CD4-positive, alpha-beta T cell treated with Interleukin-4 for 1 hour (primary cell): ENCODE measurements at regions not wholly inside any gene's neighbourhood (a gene's known extent, or its start where the extent isn't known, plus 50 kb on each side); places are given as distances from the start of the nearest gene placed in this dataset.
A peak's percentile ranks its signal among the peaks of the same experiment; 100 is the strongest.

Experiments
- DNase-seq, 2 donors: peaks; one replicate each; pipeline ENCODE4 v3.0.0-alpha.2; 2020 to 2022

DNA sequence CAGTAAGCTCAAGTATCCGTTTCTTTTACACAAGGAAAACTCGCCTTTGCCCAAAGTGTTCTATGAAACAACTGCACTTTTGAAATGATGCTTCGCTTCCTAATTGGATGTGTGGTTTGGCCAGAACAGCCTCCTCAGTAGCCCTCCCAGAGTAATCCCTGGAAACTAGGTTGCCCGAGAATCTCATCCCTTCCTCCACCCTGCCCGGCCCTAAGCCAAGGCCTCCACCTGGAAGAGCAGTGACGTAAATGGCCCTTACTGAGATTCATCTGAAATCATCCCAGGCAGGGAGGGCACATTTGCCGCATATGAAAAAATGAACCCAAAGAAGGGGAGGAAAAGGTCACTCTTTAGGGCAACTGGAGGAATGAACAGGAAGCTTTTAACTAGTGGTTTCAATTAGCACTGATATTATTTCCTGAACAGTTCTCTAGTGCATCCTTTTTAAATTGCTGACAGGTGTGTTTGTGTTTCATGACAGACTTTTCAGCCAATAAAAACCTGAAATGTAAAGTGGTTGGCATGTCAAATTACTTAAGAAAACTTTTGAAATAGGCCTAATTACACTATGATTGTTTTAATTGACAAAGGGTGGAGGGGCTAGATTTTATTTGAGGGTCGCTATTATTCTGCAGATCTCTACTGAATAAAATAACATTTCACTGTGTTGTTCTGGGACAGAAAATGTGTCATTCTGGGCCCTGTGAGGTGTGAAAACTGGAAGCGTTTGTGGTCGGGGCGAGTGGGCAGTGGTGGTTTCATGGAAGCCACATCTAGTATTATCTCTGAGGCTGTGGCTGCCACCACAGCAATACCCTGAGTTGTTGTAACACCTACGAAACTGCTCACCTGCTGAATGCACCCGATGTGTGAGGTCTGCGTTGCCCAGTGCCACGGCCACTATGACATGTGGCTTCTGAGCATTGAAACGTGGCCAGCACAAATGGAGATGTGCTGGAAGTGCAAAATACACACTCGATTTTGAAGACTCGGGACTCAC lies 112.1 kb downstream of the ZIC5 start:
- peak; percentile 25 to 42 for DNase-seq

DNA sequence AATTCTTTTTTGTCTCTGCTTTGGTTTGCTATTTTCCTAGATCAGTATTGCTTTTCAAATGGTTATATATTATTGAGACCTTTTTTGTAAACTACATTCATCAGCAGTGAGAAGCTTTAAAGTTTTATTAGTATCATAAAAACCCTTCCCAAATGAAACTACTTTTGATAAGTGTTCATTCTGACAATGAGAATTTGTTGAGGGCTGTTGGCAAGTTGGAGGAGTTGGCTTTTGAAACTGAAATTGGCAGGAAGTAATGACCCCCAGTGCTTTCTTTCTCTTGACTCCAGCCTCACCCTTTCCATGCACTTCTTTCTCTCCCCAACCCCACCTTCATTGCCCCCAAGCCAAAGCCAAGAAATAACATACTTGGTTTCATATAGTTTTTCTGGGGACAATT lies 113.8 kb downstream of the ZIC5 start:
- DNase-seq, result no peak

DNA sequence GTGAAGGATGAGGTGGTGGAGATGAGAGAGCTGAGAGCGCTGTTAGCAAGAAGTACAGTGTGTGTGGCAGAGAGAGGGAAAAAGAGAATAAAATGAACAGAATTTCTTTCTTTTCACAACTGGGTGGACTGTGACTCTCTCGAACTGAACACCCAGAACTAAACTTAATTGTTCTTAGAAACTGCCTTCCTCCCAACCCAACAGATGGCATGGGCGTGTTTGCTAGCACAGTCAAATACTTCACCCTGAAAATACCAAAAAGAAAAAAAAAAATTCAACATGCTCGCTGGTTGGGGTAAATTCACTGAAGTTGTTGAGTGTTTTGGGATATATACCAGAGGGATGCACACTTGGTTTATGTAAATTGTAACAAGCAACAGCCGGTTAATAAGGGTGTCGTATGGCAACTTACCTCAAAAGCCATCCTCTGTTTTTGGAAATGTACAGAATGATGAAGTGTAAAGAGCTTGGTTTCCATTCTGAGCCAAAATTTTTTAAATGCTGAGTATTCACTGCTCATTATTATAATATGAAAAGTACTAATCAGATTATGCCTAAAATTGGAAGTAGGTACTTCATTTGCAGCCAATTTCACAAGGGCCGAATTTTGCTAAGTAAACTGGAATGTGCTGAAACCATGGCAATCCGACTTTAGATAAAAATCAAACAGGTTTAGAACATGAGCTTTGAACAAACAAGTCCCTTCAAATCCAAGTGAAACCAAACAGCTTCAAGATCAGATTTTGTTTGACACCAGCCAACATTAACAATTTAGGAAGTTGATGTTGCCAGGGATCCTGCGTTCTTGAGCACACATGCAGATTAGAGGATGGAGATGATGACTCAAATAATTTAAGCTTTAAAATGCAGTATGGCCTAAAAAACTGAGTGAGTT lies 115.8 kb downstream of the ZIC5 start:
- DNase-seq, result no peak

DNA sequence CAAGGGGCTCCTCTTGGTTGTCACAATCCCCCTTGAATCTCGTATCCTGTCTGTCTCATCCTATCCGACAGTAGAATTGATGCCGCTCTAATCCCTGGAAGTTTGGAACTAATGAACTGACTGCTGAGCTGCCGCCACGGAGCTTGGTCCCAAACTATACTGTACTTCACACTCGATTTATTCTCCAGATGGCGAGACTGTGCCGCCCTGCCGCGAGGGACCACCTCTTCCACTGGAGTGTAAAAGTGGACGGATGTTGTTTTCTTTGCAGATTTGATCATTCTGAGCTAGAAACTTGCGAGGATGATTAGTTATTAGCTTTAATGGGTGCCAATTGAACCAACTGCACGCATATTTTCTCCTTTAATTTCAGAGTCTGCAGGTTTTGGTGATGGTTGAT lies 117.2 kb downstream of the ZIC5 start:
- no peak for DNase-seq

DNA sequence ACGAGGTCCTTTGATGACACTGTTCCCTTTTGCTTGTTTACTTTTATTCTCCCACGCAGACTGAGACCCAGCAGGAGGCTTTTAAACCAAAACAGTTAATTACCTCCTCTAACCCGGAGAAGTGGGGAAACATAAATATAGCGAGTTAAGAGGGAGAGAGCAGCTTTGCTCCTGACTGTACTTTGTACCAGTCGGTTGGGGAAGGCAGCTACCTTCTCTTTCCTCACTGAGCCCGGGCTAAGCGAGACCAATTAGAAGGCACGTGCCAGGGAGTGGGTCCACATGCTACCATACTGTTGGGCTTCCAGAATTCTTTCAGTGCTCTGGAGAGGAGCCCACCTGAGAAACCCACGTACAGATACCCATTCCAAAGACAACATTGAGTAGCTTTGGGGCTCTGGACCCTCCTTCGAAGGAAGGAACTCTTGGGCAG lies 124.2 kb downstream of the ZIC5 start:
- DNase-seq, result no peak

DNA sequence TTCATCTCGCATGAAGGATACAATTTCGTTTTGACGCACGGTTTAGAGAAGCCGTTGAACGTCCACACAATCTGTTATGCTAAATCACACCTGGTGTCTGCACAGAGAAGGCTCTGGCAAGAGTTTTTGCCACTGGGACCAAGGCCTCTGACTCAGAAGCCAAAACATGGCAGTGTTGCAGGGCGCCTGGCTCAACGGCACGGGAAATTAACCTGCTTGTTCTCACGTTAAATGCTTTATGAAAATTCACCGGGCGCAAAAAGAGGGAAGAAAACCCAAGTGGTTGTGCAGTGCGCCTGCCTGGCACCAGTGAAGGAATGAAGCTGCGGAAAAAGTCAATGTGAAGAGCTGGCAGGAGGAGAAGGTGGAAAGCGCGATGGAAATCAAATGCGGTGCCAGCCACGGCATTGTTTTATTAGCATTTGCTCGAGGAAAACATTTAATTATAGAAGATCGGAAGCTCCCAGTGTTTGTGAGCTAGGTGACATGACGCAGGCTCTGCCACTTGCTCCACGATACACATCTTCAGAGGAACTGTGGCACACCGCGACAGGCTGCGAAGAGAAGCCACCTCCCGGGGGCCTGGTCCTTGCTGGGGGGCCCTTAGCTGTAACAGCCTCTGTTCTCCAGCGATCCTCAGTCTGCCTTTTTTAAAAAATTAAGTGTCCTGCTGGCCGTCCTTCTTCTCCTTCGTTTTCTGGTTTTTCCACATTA lies 126.2 kb downstream of the ZIC5 start:
- DNase-seq, result no peak

DNA sequence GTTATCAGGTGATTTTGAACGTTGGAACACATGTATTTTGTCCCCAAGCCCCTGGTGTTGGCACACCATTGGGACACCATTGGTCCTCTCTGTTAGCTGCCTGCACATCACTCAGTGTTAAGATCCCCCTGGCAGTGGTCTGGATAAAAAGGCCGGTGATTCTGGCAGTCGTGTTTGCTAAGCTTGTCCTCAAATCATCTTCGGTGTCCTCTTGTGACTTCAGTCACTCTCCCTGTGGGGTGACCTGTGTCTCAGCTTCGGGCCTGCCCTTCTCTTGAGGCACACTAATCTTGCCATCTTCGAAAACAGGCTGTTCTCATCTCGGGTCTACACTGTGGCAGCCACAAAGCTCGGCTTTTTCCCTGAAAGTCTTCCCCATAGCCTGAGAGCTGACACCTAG lies 127.1 kb downstream of the ZIC5 start:
- DNase-seq, result no peak

DNA sequence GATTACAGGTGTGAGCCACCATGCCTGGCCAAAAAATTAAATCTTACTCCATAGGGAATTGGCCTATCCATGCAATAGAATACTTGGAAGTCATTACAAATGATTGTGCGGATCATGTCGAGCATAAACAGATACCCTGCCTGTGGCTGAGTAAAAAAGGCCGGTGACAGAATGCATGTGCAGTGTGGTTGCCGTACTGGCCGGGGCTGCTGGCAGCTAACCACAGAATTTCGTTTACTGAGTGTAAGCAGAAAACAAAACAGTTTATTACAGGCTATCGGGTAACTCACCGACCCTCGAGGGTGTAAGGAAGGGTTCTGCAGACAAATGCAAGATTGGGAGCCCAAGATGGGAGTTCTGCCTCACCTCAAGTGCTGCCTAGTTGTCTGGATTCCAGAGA lies 127.7 kb downstream of the ZIC5 start:
- DNase-seq, result no peak

DNA sequence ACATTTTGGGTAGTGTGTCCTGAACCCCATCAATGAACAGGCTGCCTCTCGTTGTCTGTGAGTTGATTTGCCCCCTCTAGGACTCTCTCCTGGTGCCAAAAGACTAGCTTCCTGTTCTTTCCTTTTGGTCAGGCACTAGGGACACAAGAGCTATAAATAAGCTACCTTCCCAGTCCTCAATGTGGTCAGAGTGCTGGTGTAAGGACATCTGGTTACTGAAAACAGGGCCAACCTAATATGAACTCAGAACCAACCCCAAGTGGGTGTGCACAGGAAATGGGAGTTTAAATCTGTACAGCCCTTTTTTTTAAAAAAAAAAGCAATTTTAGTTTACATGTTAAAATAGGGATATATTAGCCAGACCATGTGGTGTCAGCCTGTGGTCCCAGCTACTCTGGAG lies 129.2 kb downstream of the ZIC5 start:
- no peak for DNase-seq

DNA sequence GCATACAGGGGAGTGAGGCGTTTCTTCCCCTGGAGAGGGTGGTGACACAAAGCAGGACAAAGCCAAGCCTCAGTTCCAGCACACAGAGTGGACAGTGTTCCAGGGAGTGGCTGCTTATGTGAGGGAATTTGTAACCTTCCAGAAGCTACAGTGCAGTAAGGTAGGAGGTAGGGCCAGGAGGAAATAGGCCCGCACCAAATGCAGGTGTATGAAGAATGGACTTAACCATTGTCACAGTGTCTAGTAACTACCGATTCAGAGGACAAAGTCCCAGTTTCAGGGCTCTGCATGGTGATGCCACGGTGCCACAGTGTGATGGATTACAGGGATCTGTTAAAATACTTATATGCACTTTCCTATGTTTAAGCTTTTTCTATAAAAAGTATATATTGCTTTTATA lies 135.3 kb downstream of the ZIC5 start:
- no peak for DNase-seq

DNA sequence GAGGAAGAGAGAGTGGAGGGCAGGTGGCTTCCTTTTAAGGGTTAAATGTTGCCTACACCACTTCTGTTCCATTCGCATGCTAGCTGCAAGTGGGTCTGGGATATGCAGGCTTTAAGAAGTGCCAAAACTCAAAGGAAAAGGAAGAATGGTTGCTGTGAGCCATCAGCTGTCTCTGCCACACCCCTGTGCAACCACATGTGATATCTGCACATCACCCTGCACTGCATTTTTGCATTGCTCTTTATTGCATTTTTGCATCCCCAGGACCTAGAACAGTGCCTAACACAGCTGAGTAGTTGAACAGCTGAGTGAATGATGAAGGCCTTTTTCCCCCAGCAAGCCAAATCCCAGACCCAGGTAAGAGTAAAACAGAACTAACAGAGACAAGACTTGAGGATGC lies 136.1 kb downstream of the ZIC5 start:
- DNase-seq, result no peak

DNA sequence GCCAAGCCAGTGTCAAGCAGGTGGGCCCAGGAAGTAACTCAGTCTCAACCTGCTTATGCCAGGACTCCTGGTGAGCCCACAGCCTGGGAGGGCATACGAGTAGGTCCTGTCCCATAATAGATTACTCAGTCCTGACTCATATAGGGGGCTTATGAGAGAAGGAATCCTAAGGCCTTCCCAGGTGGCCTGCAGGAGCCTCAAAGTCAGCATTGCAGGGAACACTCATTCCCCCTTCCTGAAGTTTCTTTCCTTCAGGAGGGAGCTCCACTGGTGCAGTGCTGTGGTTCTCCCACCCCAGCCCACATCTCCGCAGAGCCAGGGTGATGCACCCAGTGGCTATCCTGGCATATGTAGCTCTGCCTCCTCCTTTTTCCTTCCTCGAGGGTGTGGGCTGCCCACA lies 137.3 kb downstream of the ZIC5 start:
- no peak for DNase-seq

DNA sequence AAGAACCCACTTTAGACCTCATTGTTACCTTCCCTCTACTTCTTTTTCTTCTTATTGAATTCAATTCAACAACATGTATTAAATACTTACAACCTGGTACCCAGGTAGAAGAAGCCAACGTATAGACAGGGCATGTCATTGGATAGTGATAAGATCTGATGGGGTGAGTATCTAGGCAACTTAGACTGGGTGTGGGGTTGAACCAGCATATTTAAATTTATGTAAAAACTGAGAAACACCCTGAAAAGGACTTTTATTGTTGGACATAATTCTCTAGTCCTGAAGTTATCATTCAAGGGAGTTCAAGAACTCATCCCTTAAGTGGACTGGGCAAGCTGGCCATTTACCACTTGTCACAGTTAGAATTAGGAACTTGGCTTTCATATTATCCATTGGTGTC lies 139.2 kb downstream of the ZIC5 start:
- no peak for DNase-seq

DNA sequence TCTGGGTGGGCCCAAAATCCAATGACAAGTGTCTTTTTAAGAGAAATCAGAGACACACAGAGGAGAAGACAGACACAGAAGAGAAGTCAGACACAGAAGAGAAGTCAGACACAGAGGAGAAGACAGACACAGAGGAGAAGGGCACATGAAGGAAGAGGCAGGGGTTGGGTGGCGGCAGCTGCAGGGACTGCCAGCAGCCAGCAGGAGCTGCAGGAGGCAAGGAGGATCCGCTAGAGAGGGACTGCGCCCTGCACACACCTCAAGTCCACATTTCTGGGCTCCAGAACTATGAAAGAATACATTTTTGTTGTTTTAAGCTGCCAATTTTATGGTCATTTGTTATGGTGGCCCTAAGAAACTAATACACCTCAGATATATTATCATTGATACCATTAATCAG lies 140.6 kb downstream of the ZIC5 start:
- DNase-seq, result no peak

DNA sequence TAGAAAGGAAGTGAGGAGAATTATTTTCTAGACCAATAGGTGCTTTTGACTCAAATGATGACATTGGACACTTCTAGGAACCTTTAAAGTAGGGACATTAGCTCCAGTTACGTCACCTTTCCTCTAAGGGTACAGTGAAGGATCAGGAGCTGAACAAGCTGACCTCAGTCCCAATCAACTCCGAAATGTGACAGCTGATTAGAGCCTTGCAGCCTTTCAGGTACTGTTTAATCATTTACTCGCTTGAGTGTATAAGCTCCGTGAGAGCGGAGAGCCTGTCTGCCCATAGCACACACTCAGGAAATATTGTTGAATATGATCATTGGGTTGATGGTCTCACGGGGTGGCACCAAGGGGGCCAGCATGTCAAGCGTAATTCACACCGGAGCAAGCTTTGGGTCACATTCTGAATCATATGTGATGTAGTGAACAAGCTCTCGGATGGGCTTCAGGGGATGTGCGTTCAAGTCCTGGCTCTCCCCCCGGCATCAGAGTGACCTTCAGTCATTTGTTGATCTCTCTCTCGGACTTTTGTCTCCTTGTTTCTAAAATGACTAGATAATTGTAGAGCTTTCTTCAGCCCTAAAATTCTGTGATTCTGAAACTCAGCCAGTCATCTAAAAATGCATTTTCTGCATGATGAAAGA lies 141.9 kb downstream of the ZIC5 start:
- DNase-seq, result no peak

DNA sequence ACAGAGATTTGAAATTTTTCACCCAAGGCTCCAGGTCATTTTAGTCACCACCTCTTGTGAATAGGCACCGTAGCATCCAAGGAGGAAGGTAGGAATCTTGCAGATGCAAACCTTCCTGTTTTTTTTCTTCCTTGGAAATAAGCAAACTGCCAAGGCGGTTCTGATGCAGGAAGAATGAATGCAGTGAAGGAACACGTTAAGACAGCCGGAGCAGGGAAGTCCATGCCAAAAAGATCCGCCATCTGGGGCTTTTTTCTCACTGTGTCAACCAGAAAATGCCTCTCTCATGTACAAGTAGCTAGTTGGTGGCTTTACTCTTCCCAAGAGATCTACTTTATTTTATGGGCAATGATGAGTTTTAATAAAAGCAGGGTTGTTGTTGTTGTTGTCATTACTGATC lies 142.4 kb downstream of the ZIC5 start:
- no peak for DNase-seq

DNA sequence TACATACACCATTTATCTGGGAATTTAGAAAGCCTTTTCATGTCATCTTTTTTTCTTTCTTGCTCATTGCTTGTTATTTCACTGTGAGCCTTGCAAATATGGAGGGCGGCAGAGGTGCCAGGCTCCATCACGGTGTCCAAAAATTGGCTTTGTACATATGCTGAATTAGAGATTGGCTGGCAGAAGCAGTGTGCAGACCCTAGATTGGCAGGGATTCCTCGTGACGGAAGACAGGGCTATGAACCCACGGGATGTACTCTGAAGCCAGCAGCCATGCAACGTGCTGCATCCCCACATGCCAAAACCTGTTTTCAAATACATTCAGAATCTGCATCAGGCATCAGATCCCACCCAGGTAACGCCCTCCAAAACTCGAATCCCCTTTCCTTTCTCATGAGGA lies 142.8 kb downstream of the ZIC5 start:
- DNase-seq, result no peak

DNA sequence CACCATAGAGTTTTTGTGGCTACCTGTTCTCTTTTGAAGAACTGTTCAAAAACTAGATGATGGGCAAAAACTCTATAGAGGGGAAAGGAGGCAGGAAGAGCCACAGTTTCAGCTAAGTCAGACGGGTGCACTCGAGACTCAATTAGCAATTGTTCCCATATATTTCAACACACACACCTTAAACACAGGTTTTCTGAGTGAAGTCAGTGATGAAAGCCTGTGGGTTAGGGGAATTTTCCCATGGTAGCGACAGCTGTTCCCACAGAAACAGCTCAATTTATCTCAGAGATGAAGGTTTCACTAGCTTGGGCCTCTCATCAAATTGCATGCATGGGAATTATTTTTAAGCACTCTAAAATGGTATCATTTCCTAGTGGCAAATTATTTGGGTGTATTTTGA lies 143.4 kb downstream of the ZIC5 start:
- DNase-seq, result no peak

DNA sequence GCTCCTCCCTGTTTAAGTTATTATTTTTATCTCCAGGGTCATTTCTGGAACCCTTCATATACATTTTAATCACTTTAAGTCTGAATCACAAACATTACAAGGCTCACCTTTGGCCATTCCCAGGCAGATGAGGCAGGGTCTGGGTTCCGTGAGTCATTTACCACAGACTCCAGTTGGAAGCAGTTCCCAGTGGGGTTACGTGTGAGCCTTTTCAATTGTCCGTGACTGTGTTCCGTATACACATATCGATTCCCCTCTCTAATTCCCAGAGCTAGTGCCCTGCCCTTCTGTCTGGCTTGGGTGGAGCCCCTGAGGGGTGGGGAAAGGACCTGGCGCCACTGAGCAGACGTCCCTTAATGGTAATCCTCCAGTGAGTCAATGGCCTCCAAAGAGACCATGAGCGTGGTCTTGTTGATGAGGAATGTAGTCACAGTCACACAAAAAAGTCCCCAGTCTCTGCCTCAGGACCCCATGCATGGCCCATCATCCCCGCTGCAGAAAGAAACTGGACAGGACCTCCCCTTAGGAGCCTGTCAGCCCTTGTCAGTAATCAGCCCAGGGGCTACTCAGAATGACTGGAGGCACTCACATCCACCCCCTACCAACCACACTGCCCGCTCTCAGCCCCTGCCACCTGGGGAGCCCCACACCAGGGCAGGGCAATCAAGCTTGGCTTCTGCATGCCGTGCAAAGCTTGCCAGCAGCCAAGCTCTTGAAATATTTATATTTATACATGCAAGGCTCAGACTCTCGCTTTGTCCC lies 144.4 kb downstream of the ZIC5 start:
- no peak for DNase-seq

DNA sequence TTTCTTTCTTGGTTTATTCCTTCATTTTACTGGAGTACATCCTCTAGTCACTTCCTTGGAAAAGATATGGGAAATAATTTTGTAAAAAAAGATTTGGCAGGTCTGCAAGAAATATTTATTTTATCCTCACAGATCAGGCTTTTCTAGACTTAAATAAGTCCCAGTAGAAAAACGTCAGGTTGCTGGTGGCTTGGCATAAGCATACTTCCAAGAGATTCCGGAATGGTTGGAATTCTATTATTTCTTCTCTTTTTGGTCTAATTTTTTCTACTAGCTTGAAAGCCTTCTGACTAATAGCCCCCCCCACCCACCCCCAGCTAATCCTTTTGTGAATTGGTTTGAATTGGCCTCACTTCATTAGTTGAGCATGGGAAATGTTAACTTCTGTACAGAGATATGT lies 147.6 kb downstream of the ZIC5 start:
- no peak for DNase-seq

DNA sequence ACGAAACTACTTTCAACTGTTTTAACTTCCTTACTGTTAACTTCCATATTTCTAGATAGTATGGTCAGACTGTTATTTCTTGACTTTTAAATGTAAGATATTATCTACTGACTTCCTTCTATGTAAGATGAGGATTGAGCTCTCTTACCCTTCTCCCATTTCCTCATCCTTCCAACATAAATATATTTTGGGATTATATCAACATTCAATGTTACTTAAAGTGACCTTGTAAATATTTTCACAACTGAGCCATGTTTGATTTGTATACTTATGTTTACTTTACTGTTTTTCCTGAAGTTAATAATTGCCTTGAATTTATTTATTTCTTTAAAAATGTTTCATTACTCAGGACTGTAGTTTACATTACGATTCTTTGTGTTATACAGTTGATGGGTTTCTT lies 148.7 kb downstream of the ZIC5 start:
- no peak for DNase-seq

DNA sequence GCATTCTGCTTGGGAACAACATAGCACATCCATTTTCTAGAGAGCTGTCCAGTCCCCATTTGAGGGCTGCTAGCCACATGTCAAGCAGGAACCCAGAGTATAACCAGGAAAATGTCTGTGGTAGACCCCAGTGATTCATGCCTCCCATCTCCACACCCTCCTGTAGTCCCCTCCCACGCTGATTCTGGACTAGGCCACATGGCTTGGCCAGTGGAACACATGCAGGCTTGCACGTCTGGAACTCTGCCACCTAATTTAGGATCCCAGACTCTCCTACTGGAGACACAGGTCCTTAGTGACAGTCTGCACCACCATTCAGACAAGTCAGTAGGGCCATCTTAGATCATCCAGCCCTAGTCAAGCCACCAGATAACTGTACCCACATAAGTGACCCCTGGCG lies 149.8 kb downstream of the ZIC5 start:
- no peak for DNase-seq
